ENCODE measurements at regions not wholly inside any gene's neighbourhood (a gene's known extent, or its start where the extent isn't known, plus 50 kb on each side); places are given as distances from the start of the nearest gene placed in this dataset.
"Not testable (repeated sequence)": the region's sequence is repeated elsewhere in the genome, so short reads cannot be mapped to it uniquely, and the experiment has no call there.

DNA sequence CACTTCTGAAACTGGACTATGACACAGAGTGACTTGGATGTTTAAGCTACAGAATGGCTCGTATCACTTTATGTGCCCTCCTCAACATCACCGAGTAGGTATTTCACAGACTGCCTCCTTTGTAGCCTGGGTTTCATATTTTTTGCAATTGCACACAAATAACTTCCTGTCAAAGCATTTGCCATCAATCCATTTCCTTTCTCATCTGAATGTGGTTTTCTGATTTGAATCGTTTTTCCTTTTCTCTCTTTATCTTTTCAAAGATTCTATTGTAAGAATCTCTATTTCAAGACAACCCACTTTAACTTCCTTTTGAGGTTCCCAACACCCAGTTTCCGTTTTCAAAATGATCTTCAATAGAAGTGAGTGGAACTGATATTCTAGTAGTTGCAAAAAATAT lies 563.8 kb upstream of the ARRDC3 start:
- no peak overlapping the region for H3K9ac ChIP-seq (ENCODE audit: low read depth, low read length)
- WGBS = 98% methylated on average over 3 of the region's 4 CpGs
- H3K36me3 ChIP-seq (ENCODE audit: insufficient read depth, low read length) = no peaks in the 10 kb centered on the region
- H3K27me3 ChIP-seq (ENCODE audit: insufficient read depth, low read length) = no peaks in the 10 kb centered on the region
- no peaks in the 10 kb centered on the region for H3K9me3 ChIP-seq (ENCODE audit: insufficient read depth, low read depth, low read length)
- no peak overlapping the region for H3K4me3 ChIP-seq (ENCODE audit: low read length)
- no peak overlapping the region for H3K27ac ChIP-seq (ENCODE audit: low read depth, low read length)
- no peaks in the 10 kb centered on the region for H3K4me1 ChIP-seq (ENCODE audit: insufficient read depth, low read length)

GRCh38 chr5:91941588-91941987 lies 558.5 kb upstream of the ARRDC3 start:
- Histone ChIP-seq H3K9ac (ENCODE audit: low read depth, low read length) (no peak overlapping the region), H3K27me3 (ENCODE audit: insufficient read depth, low read length) (no peaks in the 10 kb centered on the region), H3K27ac (ENCODE audit: low read depth, low read length) (no peak overlapping the region), H3K9me3 (ENCODE audit: insufficient read depth, low read depth, low read length) (no peaks in the 10 kb centered on the region), H3K36me3 (ENCODE audit: insufficient read depth, low read length) (no peaks in the 10 kb centered on the region), H3K4me3 (ENCODE audit: low read length) (no peak overlapping the region), H3K4me1 (ENCODE audit: insufficient read depth, low read length) (peaks cover 5% of the 10 kb centered on the region; the same call in 1 of the 2 replicates)
- 75% methylated on average over 1 of the region's 1 CpG for WGBS

DNA sequence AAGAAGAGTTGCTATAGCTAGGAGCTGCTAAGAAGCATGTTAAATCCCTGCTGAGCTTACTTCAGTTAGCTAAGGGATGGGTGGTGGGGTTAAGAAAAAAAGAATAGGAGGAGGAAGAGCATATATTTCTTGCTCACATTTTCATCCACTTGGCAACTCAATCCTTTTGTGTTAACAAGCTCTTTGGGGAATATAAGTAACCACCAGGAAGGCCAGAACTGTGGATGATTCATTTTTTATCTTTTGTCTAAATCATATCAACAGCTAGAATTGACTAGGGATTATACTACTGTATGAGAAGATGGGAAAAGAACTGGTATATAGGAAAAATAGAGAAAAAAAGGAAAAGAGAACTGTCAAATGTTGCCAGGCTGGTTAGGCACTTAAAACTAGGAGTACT lies 555.3 kb upstream of the ARRDC3 start:
- H3K36me3 ChIP-seq (ENCODE audit: insufficient read depth, low read length) = no peaks in the 10 kb centered on the region
- H3K4me3 ChIP-seq (ENCODE audit: low read length) = no peak overlapping the region
- H3K27ac ChIP-seq (ENCODE audit: low read depth, low read length) = no peak overlapping the region; the same call in 1 of the 2 replicates
- H3K27me3 ChIP-seq (ENCODE audit: insufficient read depth, low read length) = no peaks in the 10 kb centered on the region
- peaks cover 5% of the 10 kb centered on the region; the same call in 1 of the 2 replicates for H3K4me1 ChIP-seq (ENCODE audit: insufficient read depth, low read length)
- no peak overlapping the region for H3K9ac ChIP-seq (ENCODE audit: low read depth, low read length)
- H3K9me3 ChIP-seq (ENCODE audit: insufficient read depth, low read depth, low read length) = no peaks in the 10 kb centered on the region

DNA sequence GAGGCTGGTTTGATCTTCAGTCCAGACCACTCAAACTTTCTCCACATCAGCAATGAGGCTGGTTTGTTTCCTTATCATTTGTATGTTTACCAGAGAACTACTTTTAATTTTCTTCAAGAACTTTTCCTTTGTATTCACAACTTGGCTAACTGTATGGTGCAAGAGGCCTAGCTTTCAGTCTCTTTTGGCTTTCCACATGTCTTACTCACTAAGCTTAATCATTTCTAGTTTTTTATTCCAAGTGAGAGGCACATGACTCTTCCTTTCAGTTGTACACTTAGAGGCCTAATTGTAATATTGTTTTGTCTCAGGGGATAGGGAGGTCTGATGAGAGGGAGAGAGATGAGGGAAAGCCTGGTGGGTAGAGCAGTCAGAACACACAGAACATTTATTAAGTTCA lies 554.0 kb upstream of the ARRDC3 start:
- Histone ChIP-seq H3K27me3 (ENCODE audit: insufficient read depth, low read length) (no peaks in the 10 kb centered on the region), H3K9ac (ENCODE audit: low read depth, low read length) (no peak overlapping the region), H3K27ac (ENCODE audit: low read depth, low read length) (no peak overlapping the region), H3K9me3 (ENCODE audit: insufficient read depth, low read depth, low read length) (no peaks in the 10 kb centered on the region), H3K36me3 (ENCODE audit: insufficient read depth, low read length) (no peaks in the 10 kb centered on the region), H3K4me1 (ENCODE audit: insufficient read depth, low read length) (peaks cover 5% of the 10 kb centered on the region; the same call in 1 of the 2 replicates), H3K4me3 (ENCODE audit: low read length) (no peak overlapping the region)

- H3K27ac ChIP-seq (ENCODE audit: low read depth, low read length) = no peak overlapping the region
- H3K4me1 ChIP-seq (ENCODE audit: insufficient read depth, low read length) = peaks cover 2% of the 10 kb centered on the region; the same call in 1 of the 2 replicates
- no peaks in the 10 kb centered on the region for H3K36me3 ChIP-seq (ENCODE audit: insufficient read depth, low read length)
- no peak overlapping the region for H3K9ac ChIP-seq (ENCODE audit: low read depth, low read length)
- WGBS = 80% methylated on average over 1 of the region's 1 CpG
- no peaks in the 10 kb centered on the region for H3K9me3 ChIP-seq (ENCODE audit: insufficient read depth, low read depth, low read length)
- no peaks in the 10 kb centered on the region for H3K27me3 ChIP-seq (ENCODE audit: insufficient read depth, low read length)
- H3K4me3 ChIP-seq (ENCODE audit: low read length) = no peak overlapping the region
Observed at GRCh38 chr5:91929522-91929817, 546.4 kb upstream of the ARRDC3 start.

- no peaks in the 10 kb centered on the region for H3K9me3 ChIP-seq (ENCODE audit: insufficient read depth, low read depth, low read length)
- H3K9ac ChIP-seq (ENCODE audit: low read depth, low read length) = no peak overlapping the region
- H3K4me3 ChIP-seq (ENCODE audit: low read length) = no peak overlapping the region
- H3K4me1 ChIP-seq (ENCODE audit: insufficient read depth, low read length) = peaks cover 2% of the 10 kb centered on the region; the same call in 1 of the 2 replicates
- H3K27me3 ChIP-seq (ENCODE audit: insufficient read depth, low read length) = no peaks in the 10 kb centered on the region
- H3K27ac ChIP-seq (ENCODE audit: low read depth, low read length) = no peak overlapping the region
- no CpG with 5 or more reads among the region's 1 CpG for WGBS
- H3K36me3 ChIP-seq (ENCODE audit: insufficient read depth, low read length) = no peaks in the 10 kb centered on the region
Observed at GRCh38 chr5:91928754-91929521, 545.8 kb upstream of the ARRDC3 start.

- no CpG with 5 or more reads among the region's 2 CpGs for WGBS
Observed at GRCh38 chr5:91927439-91927838, 544.3 kb upstream of the ARRDC3 start.

DNA sequence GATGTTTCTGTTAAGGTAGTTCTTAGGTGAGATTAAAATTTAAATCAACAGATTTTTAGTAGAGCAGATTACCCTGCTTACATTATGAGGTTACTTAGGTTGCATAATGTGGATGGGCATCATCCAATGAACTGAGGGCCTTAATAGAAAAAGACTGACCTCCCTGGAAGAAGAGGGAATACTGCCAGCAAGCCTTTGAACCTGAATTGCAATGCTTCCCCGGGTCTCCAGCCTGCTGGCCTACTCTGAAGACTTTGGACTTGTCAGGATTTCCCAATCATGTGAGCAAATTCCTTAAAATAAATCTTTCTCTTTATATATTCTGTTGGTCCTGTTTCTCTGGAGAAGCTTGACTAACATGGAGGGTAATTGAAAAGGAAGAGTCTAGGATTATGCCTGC lies 542.1 kb upstream of the ARRDC3 start:
- 84% methylated on average over 1 of the region's 1 CpG for WGBS
- H3K27ac ChIP-seq (ENCODE audit: low read depth, low read length) = no peak overlapping the region
- no peak overlapping the region for H3K4me3 ChIP-seq (ENCODE audit: low read length)
- peaks cover 2% of the 10 kb centered on the region; the same call in 1 of the 2 replicates for H3K4me1 ChIP-seq (ENCODE audit: insufficient read depth, low read length)
- H3K36me3 ChIP-seq (ENCODE audit: insufficient read depth, low read length) = no peaks in the 10 kb centered on the region
- no peaks in the 10 kb centered on the region for H3K27me3 ChIP-seq (ENCODE audit: insufficient read depth, low read length)
- H3K9ac ChIP-seq (ENCODE audit: low read depth, low read length) = no peak overlapping the region
- H3K9me3 ChIP-seq (ENCODE audit: insufficient read depth, low read depth, low read length) = no peaks in the 10 kb centered on the region

More at GRCh38 chr5:91927439-91927838, 544.3 kb upstream of the ARRDC3 start:
- Histone ChIP-seq H3K4me3 (ENCODE audit: low read length) (no peak overlapping the region), H3K9ac (ENCODE audit: low read depth, low read length) (no peak overlapping the region), H3K27me3 (ENCODE audit: insufficient read depth, low read length) (no peaks in the 10 kb centered on the region), H3K4me1 (ENCODE audit: insufficient read depth, low read length) (peaks cover 2% of the 10 kb centered on the region; the same call in 1 of the 2 replicates), H3K27ac (ENCODE audit: low read depth, low read length) (no peak overlapping the region), H3K9me3 (ENCODE audit: insufficient read depth, low read depth, low read length) (no peaks in the 10 kb centered on the region), H3K36me3 (ENCODE audit: insufficient read depth, low read length) (no peaks in the 10 kb centered on the region)

- not testable (repeated sequence) for H3K4me1 ChIP-seq (ENCODE audit: insufficient read depth, low read length); H3K36me3 ChIP-seq (ENCODE audit: insufficient read depth, low read length); H3K27me3 ChIP-seq (ENCODE audit: insufficient read depth, low read length); H3K9me3 ChIP-seq (ENCODE audit: insufficient read depth, low read depth, low read length); H3K27ac ChIP-seq (ENCODE audit: low read depth, low read length); H3K4me3 ChIP-seq (ENCODE audit: low read length); H3K9ac ChIP-seq (ENCODE audit: low read depth, low read length)
- 94% methylated on average over 51 of the region's 51 CpGs for WGBS
Observed at GRCh38 chr5:91917037-91917814, 534.1 kb upstream of the ARRDC3 start.

DNA sequence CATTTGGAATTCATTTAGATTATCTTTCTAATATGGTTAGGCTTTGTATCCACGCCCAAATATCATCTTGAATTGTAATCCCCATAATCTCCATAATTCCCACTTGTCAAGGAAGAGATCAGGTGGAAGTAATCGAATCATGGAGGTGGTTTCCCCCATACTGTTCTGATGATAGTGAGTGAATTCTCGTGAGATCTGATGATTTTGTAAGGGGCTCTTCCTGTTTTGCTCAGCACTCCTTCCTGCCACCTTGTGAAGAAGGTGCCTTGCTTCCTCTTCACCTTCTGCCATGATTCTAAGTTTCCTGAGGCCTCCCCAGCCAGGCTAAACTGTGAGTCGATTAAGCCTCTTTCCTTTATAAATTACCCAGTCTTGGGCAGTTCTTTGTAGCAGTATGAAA lies 527.5 kb upstream of the ARRDC3 start:
- WGBS = 86% methylated on average over 2 of the region's 4 CpGs
- Histone ChIP-seq H3K27me3 (ENCODE audit: insufficient read depth, low read length) (no peaks in the 10 kb centered on the region), H3K4me3 (ENCODE audit: low read length) (no peak overlapping the region), H3K27ac (ENCODE audit: low read depth, low read length) (no peak overlapping the region), H3K9ac (ENCODE audit: low read depth, low read length) (no peak overlapping the region), H3K4me1 (ENCODE audit: insufficient read depth, low read length) (no peaks in the 10 kb centered on the region), H3K9me3 (ENCODE audit: insufficient read depth, low read depth, low read length) (no peaks in the 10 kb centered on the region), H3K36me3 (ENCODE audit: insufficient read depth, low read length) (no peaks in the 10 kb centered on the region)

DNA sequence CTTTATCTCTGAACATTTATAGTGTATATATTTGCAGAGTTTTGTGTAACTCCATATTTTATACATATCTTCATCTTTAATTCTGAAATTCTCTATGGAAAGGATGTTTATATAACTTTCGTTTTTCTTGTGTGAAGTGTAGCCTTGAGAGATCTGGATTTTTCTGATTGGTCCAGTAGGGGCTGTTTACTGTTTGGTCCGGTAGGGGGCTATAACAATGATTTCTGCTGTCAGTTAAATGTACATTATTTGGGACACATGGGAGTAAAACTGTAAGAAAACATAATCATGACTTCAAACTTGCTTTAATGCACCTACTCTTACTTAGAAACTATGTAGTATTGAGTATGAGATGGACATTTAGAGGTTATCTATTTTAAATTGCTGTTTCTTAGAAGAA lies 527.1 kb upstream of the ARRDC3 start:
- no peaks in the 10 kb centered on the region for H3K36me3 ChIP-seq (ENCODE audit: insufficient read depth, low read length)
- no peaks in the 10 kb centered on the region for H3K9me3 ChIP-seq (ENCODE audit: insufficient read depth, low read depth, low read length)
- no peaks in the 10 kb centered on the region for H3K4me1 ChIP-seq (ENCODE audit: insufficient read depth, low read length)
- no peak overlapping the region for H3K4me3 ChIP-seq (ENCODE audit: low read length)
- H3K27me3 ChIP-seq (ENCODE audit: insufficient read depth, low read length) = no peaks in the 10 kb centered on the region
- no peak overlapping the region for H3K27ac ChIP-seq (ENCODE audit: low read depth, low read length)
- 93% methylated on average over 2 of the region's 2 CpGs for WGBS
- H3K9ac ChIP-seq (ENCODE audit: low read depth, low read length) = no peak overlapping the region
